ENCODE measurements at regions not wholly inside any gene's neighbourhood (a gene's known extent, or its start where the extent isn't known, plus 50 kb on each side); places are given as distances from the start of the nearest gene placed in this dataset.
"Not testable (repeated sequence)": the region's sequence is repeated elsewhere in the genome, so short reads cannot be mapped to it uniquely, and the experiment has no call there.

DNA sequence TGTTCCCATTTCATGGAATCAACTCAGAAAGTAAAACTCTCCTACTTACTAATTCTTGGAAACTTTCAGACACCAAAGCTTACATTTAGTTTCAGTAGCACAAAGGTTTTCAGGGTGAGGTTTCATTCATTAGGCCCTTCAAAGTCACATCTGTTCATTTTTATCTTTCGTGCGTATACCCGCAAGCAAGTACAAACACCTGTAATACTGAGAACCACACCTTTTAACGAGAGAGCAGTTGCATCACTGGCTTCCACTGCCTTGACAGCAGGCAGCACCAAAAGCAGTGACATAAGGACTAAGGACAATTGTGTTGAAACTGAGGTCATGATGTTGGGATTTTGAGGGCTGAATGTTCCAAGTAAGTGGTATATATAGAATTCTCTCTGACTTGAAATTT lies 60.5 kb downstream of the GOLGA6L22 start:
- H3K4me3 ChIP-seq (ENCODE audit: low read depth in 1 of 2, low read length in 2 of 2); H3K9ac ChIP-seq (ENCODE audit: low read depth in 1 of 2, low read length in 2 of 2); H3K4me1 ChIP-seq (ENCODE audit: control insufficient read depth in 1 of 2, insufficient read depth in 2 of 2, low read length in 2 of 2); H3K36me3 ChIP-seq (ENCODE audit: control insufficient read depth in 1 of 2, insufficient read depth in 2 of 2, low read length in 2 of 2); H3K9me3 ChIP-seq (ENCODE audit: control insufficient read depth in 1 of 2, low read length in 2 of 2); H3K27me3 ChIP-seq (ENCODE audit: control insufficient read depth in 1 of 2, insufficient read depth in 2 of 2, low read length in 2 of 2); H3K27ac ChIP-seq (ENCODE audit: low read depth, low read length): not testable (repeated sequence)

GRCh38 chr15:22526537-22526936 lies 67.8 kb downstream of the GOLGA6L22 start:
- H3K27ac ChIP-seq (ENCODE audit: low read depth, low read length); H3K9ac ChIP-seq (ENCODE audit: low read depth in 1 of 2, low read length in 2 of 2); H3K36me3 ChIP-seq (ENCODE audit: control insufficient read depth in 1 of 2, insufficient read depth in 2 of 2, low read length in 2 of 2); H3K9me3 ChIP-seq (ENCODE audit: control insufficient read depth in 1 of 2, low read length in 2 of 2); H3K4me3 ChIP-seq (ENCODE audit: low read depth in 1 of 2, low read length in 2 of 2); H3K4me1 ChIP-seq (ENCODE audit: control insufficient read depth in 1 of 2, insufficient read depth in 2 of 2, low read length in 2 of 2); H3K27me3 ChIP-seq (ENCODE audit: control insufficient read depth in 1 of 2, insufficient read depth in 2 of 2, low read length in 2 of 2): not testable (repeated sequence)

GRCh38 chr15:22527016-22527415 lies 68.3 kb downstream of the GOLGA6L22 start:
- H3K36me3 ChIP-seq (ENCODE audit: control insufficient read depth in 1 of 2, insufficient read depth in 2 of 2, low read length in 2 of 2); H3K27me3 ChIP-seq (ENCODE audit: control insufficient read depth in 1 of 2, insufficient read depth in 2 of 2, low read length in 2 of 2); H3K9me3 ChIP-seq (ENCODE audit: control insufficient read depth in 1 of 2, low read length in 2 of 2); H3K27ac ChIP-seq (ENCODE audit: low read depth, low read length); H3K4me1 ChIP-seq (ENCODE audit: control insufficient read depth in 1 of 2, insufficient read depth in 2 of 2, low read length in 2 of 2); H3K4me3 ChIP-seq (ENCODE audit: low read depth in 1 of 2, low read length in 2 of 2); H3K9ac ChIP-seq (ENCODE audit: low read depth in 1 of 2, low read length in 2 of 2): not testable (repeated sequence)

DNA sequence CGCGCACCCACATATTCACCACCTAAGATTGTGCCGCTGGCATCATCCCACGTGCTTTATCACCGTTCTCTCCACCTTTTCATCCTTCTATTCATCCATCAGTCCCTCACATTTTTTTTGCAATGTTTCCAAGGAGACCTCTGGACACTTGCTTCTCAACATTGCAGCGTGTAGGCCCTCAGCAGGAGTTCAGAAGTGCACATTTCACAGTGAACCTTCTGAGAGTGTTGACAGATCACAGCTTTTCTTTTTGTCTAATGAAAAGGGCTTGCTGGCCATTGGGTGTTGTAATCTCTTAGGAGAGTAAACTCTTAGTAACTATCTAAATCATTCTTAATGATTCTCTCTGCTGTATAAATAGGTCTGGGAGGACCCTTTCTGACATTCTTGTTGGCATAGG lies 70.5 kb downstream of the GOLGA6L22 start:
- H3K4me3 ChIP-seq (ENCODE audit: low read depth in 1 of 2, low read length in 2 of 2); H3K9me3 ChIP-seq (ENCODE audit: control insufficient read depth in 1 of 2, low read length in 2 of 2); H3K4me1 ChIP-seq (ENCODE audit: control insufficient read depth in 1 of 2, insufficient read depth in 2 of 2, low read length in 2 of 2): not testable (repeated sequence)

DNA sequence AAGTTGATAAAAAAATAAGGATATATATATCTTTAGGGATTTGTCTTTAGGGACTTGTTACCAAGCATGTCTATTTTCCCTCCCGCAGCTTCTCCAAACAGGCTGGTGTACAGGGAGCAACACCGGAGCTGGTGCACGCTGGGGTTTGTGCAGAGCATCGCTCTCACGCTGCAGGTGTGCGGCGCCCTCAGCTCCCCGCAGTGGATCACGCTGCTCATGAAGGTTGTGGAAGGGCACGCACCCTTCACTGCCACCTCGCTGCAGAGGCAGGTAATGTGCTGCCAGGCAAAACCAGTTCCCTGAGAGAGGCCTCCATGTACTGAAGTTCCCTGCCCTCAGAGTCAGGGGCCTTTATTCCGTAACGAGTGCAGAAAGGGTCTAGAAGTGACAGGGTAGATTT lies 101.0 kb downstream of the GOLGA6L22 start:
- H3K27ac ChIP-seq (ENCODE audit: low read depth, low read length); H3K4me3 ChIP-seq (ENCODE audit: low read depth in 1 of 2, low read length in 2 of 2); H3K9me3 ChIP-seq (ENCODE audit: control insufficient read depth in 1 of 2, low read length in 2 of 2): not testable (repeated sequence)

More for the DNA sequence above, 70.5 kb downstream of the GOLGA6L22 start:
- not testable (repeated sequence) for H3K36me3 ChIP-seq (ENCODE audit: control insufficient read depth in 1 of 2, insufficient read depth in 2 of 2, low read length in 2 of 2); H3K9ac ChIP-seq (ENCODE audit: low read depth in 1 of 2, low read length in 2 of 2); H3K27me3 ChIP-seq (ENCODE audit: control insufficient read depth in 1 of 2, insufficient read depth in 2 of 2, low read length in 2 of 2); H3K27ac ChIP-seq (ENCODE audit: low read depth, low read length)

GRCh38 chr15:22561716-22562115 lies 103.0 kb downstream of the GOLGA6L22 start:
- H3K4me1 ChIP-seq (ENCODE audit: control insufficient read depth in 1 of 2, insufficient read depth in 2 of 2, low read length in 2 of 2); H3K36me3 ChIP-seq (ENCODE audit: control insufficient read depth in 1 of 2, insufficient read depth in 2 of 2, low read length in 2 of 2); H3K4me3 ChIP-seq (ENCODE audit: low read depth in 1 of 2, low read length in 2 of 2): not testable (repeated sequence)

More for the DNA sequence above, 101.0 kb downstream of the GOLGA6L22 start:
- not testable (repeated sequence) for H3K9ac ChIP-seq (ENCODE audit: low read depth in 1 of 2, low read length in 2 of 2); H3K27me3 ChIP-seq (ENCODE audit: control insufficient read depth in 1 of 2, insufficient read depth in 2 of 2, low read length in 2 of 2); H3K4me1 ChIP-seq (ENCODE audit: control insufficient read depth in 1 of 2, insufficient read depth in 2 of 2, low read length in 2 of 2); H3K36me3 ChIP-seq (ENCODE audit: control insufficient read depth in 1 of 2, insufficient read depth in 2 of 2, low read length in 2 of 2)

GRCh38 chr15:22566510-22566909 lies 107.8 kb downstream of the GOLGA6L22 start:
- not testable (repeated sequence) for H3K36me3 ChIP-seq (ENCODE audit: control insufficient read depth in 1 of 2, insufficient read depth in 2 of 2, low read length in 2 of 2); H3K4me3 ChIP-seq (ENCODE audit: low read depth in 1 of 2, low read length in 2 of 2); H3K4me1 ChIP-seq (ENCODE audit: control insufficient read depth in 1 of 2, insufficient read depth in 2 of 2, low read length in 2 of 2); H3K9me3 ChIP-seq (ENCODE audit: control insufficient read depth in 1 of 2, low read length in 2 of 2); H3K27ac ChIP-seq (ENCODE audit: low read depth, low read length); H3K9ac ChIP-seq (ENCODE audit: low read depth in 1 of 2, low read length in 2 of 2); H3K27me3 ChIP-seq (ENCODE audit: control insufficient read depth in 1 of 2, insufficient read depth in 2 of 2, low read length in 2 of 2)

More at GRCh38 chr15:22561716-22562115, 103.0 kb downstream of the GOLGA6L22 start:
- not testable (repeated sequence) for H3K9me3 ChIP-seq (ENCODE audit: control insufficient read depth in 1 of 2, low read length in 2 of 2); H3K27ac ChIP-seq (ENCODE audit: low read depth, low read length); H3K9ac ChIP-seq (ENCODE audit: low read depth in 1 of 2, low read length in 2 of 2); H3K27me3 ChIP-seq (ENCODE audit: control insufficient read depth in 1 of 2, insufficient read depth in 2 of 2, low read length in 2 of 2)

- not testable (repeated sequence) for H3K9me3 ChIP-seq (ENCODE audit: control insufficient read depth in 1 of 2, low read length in 2 of 2); H3K36me3 ChIP-seq (ENCODE audit: control insufficient read depth in 1 of 2, insufficient read depth in 2 of 2, low read length in 2 of 2); H3K4me1 ChIP-seq (ENCODE audit: control insufficient read depth in 1 of 2, insufficient read depth in 2 of 2, low read length in 2 of 2); H3K27ac ChIP-seq (ENCODE audit: low read depth, low read length); H3K9ac ChIP-seq (ENCODE audit: low read depth in 1 of 2, low read length in 2 of 2); H3K27me3 ChIP-seq (ENCODE audit: control insufficient read depth in 1 of 2, insufficient read depth in 2 of 2, low read length in 2 of 2); H3K4me3 ChIP-seq (ENCODE audit: low read depth in 1 of 2, low read length in 2 of 2)
Observed at GRCh38 chr15:22569486-22569885, 110.8 kb downstream of the GOLGA6L22 start.

- not testable (repeated sequence) for H3K27me3 ChIP-seq (ENCODE audit: control insufficient read depth in 1 of 2, insufficient read depth in 2 of 2, low read length in 2 of 2); H3K36me3 ChIP-seq (ENCODE audit: control insufficient read depth in 1 of 2, insufficient read depth in 2 of 2, low read length in 2 of 2); H3K9ac ChIP-seq (ENCODE audit: low read depth in 1 of 2, low read length in 2 of 2); H3K27ac ChIP-seq (ENCODE audit: low read depth, low read length); H3K4me1 ChIP-seq (ENCODE audit: control insufficient read depth in 1 of 2, insufficient read depth in 2 of 2, low read length in 2 of 2); H3K4me3 ChIP-seq (ENCODE audit: low read depth in 1 of 2, low read length in 2 of 2); H3K9me3 ChIP-seq (ENCODE audit: control insufficient read depth in 1 of 2, low read length in 2 of 2)
Observed at GRCh38 chr15:22572152-22572735, 113.5 kb downstream of the GOLGA6L22 start.

- H3K27ac ChIP-seq (ENCODE audit: low read depth, low read length); H3K4me1 ChIP-seq (ENCODE audit: control insufficient read depth in 1 of 2, insufficient read depth in 2 of 2, low read length in 2 of 2): not testable (repeated sequence)
Observed at GRCh38 chr15:22572792-22573191, 114.1 kb downstream of the GOLGA6L22 start.

GRCh38 chr15:22577828-22578227 lies 119.1 kb downstream of the GOLGA6L22 start:
- H3K36me3 ChIP-seq (ENCODE audit: control insufficient read depth in 1 of 2, insufficient read depth in 2 of 2, low read length in 2 of 2); H3K9me3 ChIP-seq (ENCODE audit: control insufficient read depth in 1 of 2, low read length in 2 of 2); H3K4me1 ChIP-seq (ENCODE audit: control insufficient read depth in 1 of 2, insufficient read depth in 2 of 2, low read length in 2 of 2); H3K9ac ChIP-seq (ENCODE audit: low read depth in 1 of 2, low read length in 2 of 2); H3K27me3 ChIP-seq (ENCODE audit: control insufficient read depth in 1 of 2, insufficient read depth in 2 of 2, low read length in 2 of 2); H3K27ac ChIP-seq (ENCODE audit: low read depth, low read length); H3K4me3 ChIP-seq (ENCODE audit: low read depth in 1 of 2, low read length in 2 of 2): not testable (repeated sequence)

More at GRCh38 chr15:22572792-22573191, 114.1 kb downstream of the GOLGA6L22 start:
- H3K4me3 ChIP-seq (ENCODE audit: low read depth in 1 of 2, low read length in 2 of 2); H3K36me3 ChIP-seq (ENCODE audit: control insufficient read depth in 1 of 2, insufficient read depth in 2 of 2, low read length in 2 of 2); H3K27me3 ChIP-seq (ENCODE audit: control insufficient read depth in 1 of 2, insufficient read depth in 2 of 2, low read length in 2 of 2); H3K9me3 ChIP-seq (ENCODE audit: control insufficient read depth in 1 of 2, low read length in 2 of 2); H3K9ac ChIP-seq (ENCODE audit: low read depth in 1 of 2, low read length in 2 of 2): not testable (repeated sequence)

Measured in duodenal mucosa (tissue), 2 donors.